OCI-LY7 (cell line): ENCODE measurements at regions not wholly inside any gene's neighbourhood (a gene's known extent, or its start where the extent isn't known, plus 50 kb on each side); places are given as distances from the start of the nearest gene placed in this dataset.

ENCODE experiments used
- EZH2phosphoT487 ChIP-seq: fragments of 200-600 bp; sonication (generic); IDR thresholded peaks from 2 replicates; pipeline ENCODE4 v1.6.1; 2018; ENCODE audit warnings: low read depth, borderline replicate concordance, mild to moderate bottlenecking, mixed run types, antibody characterized with exemption, low read length, moderate library complexity, mixed read lengths
- TF ChIP-seq, protein P1 (sequence below): fragments of 200-600 bp; sonication (generic); conservative IDR thresholded peaks from 2 replicates; pipeline ENCODE4 v1.5.1; 2014; ENCODE audit warnings: mild to moderate bottlenecking, antibody characterized with exemption, low read length, moderate library complexity, mixed read lengths

DNA sequence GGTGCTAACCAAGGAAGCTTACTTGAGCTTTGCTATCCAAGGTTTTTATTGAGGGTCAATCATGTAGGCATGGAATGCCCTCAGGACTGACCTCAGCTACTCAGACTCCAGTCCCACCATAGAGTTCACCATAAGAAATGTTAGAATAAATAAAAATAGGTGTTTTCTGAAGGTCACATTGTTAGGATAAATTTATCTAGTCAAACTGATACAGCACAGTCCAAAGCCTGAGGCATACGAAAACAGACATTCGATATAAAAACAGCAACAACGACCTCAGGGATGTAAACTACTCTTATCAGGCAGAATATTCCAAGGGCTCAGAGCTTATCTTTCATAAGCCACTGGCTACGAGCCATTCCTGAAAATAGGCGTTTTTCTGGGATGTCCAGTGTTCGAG, 690.6 kb downstream of the MCTP2 start:
- TF ChIP-seq, protein P1, sequence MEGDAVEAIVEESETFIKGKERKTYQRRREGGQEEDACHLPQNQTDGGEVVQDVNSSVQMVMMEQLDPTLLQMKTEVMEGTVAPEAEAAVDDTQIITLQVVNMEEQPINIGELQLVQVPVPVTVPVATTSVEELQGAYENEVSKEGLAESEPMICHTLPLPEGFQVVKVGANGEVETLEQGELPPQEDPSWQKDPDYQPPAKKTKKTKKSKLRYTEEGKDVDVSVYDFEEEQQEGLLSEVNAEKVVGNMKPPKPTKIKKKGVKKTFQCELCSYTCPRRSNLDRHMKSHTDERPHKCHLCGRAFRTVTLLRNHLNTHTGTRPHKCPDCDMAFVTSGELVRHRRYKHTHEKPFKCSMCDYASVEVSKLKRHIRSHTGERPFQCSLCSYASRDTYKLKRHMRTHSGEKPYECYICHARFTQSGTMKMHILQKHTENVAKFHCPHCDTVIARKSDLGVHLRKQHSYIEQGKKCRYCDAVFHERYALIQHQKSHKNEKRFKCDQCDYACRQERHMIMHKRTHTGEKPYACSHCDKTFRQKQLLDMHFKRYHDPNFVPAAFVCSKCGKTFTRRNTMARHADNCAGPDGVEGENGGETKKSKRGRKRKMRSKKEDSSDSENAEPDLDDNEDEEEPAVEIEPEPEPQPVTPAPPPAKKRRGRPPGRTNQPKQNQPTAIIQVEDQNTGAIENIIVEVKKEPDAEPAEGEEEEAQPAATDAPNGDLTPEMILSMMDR = no peak
- no peak for TF ChIP-seq EZH2phosphoT487
